DOHH2 (cell line): ENCODE measurements at regions not wholly inside any gene's neighbourhood (a gene's known extent, or its start where the extent isn't known, plus 50 kb on each side); places are given as distances from the start of the nearest gene placed in this dataset.

ENCODE experiments used
- H3F3A ChIP-seq: fragments of 200-600 bp; sonication (generic), shearing (Covaris generic); 2 replicates; pipeline ENCODE4 v1.6.0; 2016; ENCODE audit warnings: antibody characterized with exemption, mild to moderate bottlenecking; ENCODE audit not compliant: control insufficient read depth, insufficient read depth
- H3K27ac ChIP-seq: fragments of 200-600 bp; sonication (generic); 2 replicates; pipeline ENCODE4 v1.5.1; 2014; ENCODE audit warnings: low read depth, mild to moderate bottlenecking, low read length, moderate library complexity
- H3K27me3 ChIP-seq: fragments of 200-600 bp; sonication (generic); 2 replicates; pipeline ENCODE4 v1.6.1; 2014; ENCODE audit warnings: mild to moderate bottlenecking, low read length, mixed read lengths; ENCODE audit not compliant: control insufficient read depth
- H3K36me3 ChIP-seq: fragments of 200-600 bp; sonication (generic); 2 replicates; pipeline ENCODE4 v1.6.1; 2014; ENCODE audit warnings: mild to moderate bottlenecking, low read length, moderate library complexity, mixed read lengths; ENCODE audit not compliant: control insufficient read depth
- H3K4me1 ChIP-seq: fragments of 200-600 bp; sonication (generic); 2 replicates; pipeline ENCODE4 v1.6.1; 2014; ENCODE audit warnings: mild to moderate bottlenecking, low read length, mixed read lengths; ENCODE audit not compliant: control insufficient read depth
- H3K4me2 ChIP-seq: fragments of 200-600 bp; sonication (generic); 2 replicates; pipeline ENCODE4 v1.6.0; 2014; ENCODE audit warnings: mild to moderate bottlenecking, low read length, moderate library complexity
- H3K4me3 ChIP-seq: fragments of 200-600 bp; sonication (generic); 2 replicates; pipeline ENCODE4 v1.5.1; 2014; ENCODE audit warnings: mild to moderate bottlenecking, low read length, mixed read lengths
- H3K79me2 ChIP-seq: fragments of 200-600 bp; sonication (generic); 2 replicates; pipeline ENCODE4 v1.6.1; 2014; ENCODE audit warnings: mild to moderate bottlenecking, low read length, mixed read lengths; ENCODE audit not compliant: control insufficient read depth
- H3K9me2 ChIP-seq: fragments of 200-600 bp; sonication (generic); replicated peaks from 2 replicates; pipeline ENCODE4 v1.6.1; 2014; ENCODE audit warnings: mild to moderate bottlenecking, low read length, mixed read lengths; ENCODE audit not compliant: control insufficient read depth
- H3K9me3 ChIP-seq: fragments of 200-600 bp; sonication (generic); 2 replicates; pipeline ENCODE4 v1.6.1; 2014; ENCODE audit warnings: antibody characterized with exemption, low read length, mixed read lengths; ENCODE audit not compliant: control insufficient read depth, insufficient read depth
- H4K20me1 ChIP-seq: fragments of 200-600 bp; sonication (generic); 2 replicates; pipeline ENCODE4 v1.6.0; 2014; ENCODE audit warnings: low read depth, mild to moderate bottlenecking, antibody characterized with exemption, low read length, moderate library complexity; ENCODE audit not compliant: control insufficient read depth, insufficient read depth
- EZH2phosphoT487 ChIP-seq: fragments of 200-600 bp; sonication (generic); IDR thresholded peaks from 2 replicates; pipeline ENCODE4 v1.6.1; 2017; ENCODE audit warnings: borderline replicate concordance, mild to moderate bottlenecking, antibody characterized with exemption, low read length, moderate library complexity, mixed read lengths
- TF ChIP-seq, protein P1 (sequence below): fragments of 200-600 bp; sonication (generic); IDR thresholded peaks from one replicate; pipeline ENCODE4 v1.5.1; 2014; ENCODE audit warnings: antibody characterized with exemption, mild to moderate bottlenecking, low read depth, low read length; ENCODE audit not compliant: poor library complexity, severe bottlenecking

DNA sequence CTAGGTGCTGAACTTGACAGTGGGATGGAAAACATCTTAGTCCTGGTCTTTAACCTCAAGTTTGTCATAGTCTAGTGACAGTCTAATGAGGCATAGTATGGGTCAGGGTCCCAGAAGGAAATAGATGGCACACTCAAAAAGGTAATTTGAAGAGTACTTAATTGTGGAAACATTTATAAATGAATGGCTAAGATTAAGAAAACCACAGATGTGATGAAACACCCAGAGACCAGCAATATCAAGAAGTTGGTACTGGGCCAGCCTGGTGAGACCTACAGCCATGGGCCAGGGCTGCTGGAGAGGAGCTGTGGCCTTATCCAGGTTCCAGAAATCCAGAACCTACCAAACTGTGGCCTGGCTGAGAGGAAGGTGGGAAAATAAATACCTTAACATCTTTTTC is 93.5 kb upstream of the ATG10 start:
- no peaks in the 10 kb centered on the region for H3F3A ChIP-seq
- TF ChIP-seq EZH2phosphoT487: no peak
- TF ChIP-seq, protein P1, sequence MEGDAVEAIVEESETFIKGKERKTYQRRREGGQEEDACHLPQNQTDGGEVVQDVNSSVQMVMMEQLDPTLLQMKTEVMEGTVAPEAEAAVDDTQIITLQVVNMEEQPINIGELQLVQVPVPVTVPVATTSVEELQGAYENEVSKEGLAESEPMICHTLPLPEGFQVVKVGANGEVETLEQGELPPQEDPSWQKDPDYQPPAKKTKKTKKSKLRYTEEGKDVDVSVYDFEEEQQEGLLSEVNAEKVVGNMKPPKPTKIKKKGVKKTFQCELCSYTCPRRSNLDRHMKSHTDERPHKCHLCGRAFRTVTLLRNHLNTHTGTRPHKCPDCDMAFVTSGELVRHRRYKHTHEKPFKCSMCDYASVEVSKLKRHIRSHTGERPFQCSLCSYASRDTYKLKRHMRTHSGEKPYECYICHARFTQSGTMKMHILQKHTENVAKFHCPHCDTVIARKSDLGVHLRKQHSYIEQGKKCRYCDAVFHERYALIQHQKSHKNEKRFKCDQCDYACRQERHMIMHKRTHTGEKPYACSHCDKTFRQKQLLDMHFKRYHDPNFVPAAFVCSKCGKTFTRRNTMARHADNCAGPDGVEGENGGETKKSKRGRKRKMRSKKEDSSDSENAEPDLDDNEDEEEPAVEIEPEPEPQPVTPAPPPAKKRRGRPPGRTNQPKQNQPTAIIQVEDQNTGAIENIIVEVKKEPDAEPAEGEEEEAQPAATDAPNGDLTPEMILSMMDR: no peak
- no peaks in the 10 kb centered on the region for H4K20me1 ChIP-seq
- H3K4me3 ChIP-seq: no peak overlapping the region
- peaks cover 8% of the 10 kb centered on the region for H3K27me3 ChIP-seq
- no peaks in the 10 kb centered on the region for H3K79me2 ChIP-seq
- H3K4me2 ChIP-seq: no peak overlapping the region
- H3K9me3 ChIP-seq: no peaks in the 10 kb centered on the region
- H3K36me3 ChIP-seq: no peaks in the 10 kb centered on the region
- H3K9me2 ChIP-seq: no peaks in the 10 kb centered on the region
- no peak overlapping the region for H3K27ac ChIP-seq
- no peaks in the 10 kb centered on the region for H3K4me1 ChIP-seq

DNA sequence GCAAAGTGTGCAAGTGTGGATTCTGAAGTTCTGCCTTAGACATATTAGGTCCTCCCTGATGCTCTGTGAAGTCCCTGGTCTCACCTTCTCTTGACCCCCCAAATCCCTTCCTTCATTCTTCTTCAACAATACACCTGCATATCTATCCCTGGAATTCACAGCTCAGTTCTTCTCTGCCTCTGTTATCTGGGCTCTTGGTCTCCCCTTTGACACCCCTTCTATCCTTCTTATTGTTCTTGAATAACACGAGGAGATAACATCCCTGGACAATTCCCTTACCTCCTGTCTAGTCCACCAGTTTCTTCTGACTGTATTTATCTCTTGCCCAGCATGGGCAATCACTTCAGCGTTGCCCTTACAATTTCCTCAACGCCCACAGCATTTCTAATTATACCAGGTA is 104.8 kb upstream of the ATG10 start:
- TF ChIP-seq, protein P1: no peak
- TF ChIP-seq EZH2phosphoT487: no peak

DNA sequence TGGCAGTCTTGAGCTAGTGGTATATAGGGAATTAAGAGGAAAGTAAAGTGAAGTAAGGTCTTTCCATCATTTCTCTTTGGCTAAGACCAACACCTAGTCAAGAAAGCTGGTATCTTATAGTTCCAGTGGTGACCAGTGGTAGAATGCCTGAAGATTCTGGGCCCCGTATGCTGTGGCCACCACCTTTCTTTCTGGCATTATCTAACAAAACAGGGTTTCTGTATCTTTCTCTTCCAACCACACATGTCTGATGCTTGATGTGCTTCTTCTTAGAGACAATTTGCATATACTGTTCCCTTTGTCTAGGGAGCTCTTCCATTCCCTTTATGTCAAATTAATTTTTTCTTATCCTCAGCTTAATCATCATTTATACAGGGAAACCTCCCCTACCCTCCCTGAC is 109.9 kb upstream of the SSBP2 start:
- Histone ChIP-seq H3K9me2 (no peaks in the 10 kb centered on the region), H3K27ac (no peak overlapping the region), H3K27me3 (no peaks in the 10 kb centered on the region), H3K9me3 (no peaks in the 10 kb centered on the region), H3K4me2 (no peak overlapping the region), H3K4me3 (no peak overlapping the region), H3K36me3 (no peaks in the 10 kb centered on the region), H3F3A (no peaks in the 10 kb centered on the region), H3K4me1 (peaks cover 10% of the 10 kb centered on the region), H4K20me1 (no peaks in the 10 kb centered on the region), H3K79me2 (no peaks in the 10 kb centered on the region)
- TF ChIP-seq, protein P1: no peak
- no peak for TF ChIP-seq EZH2phosphoT487

More for the DNA sequence above, 104.8 kb upstream of the ATG10 start:
- Histone ChIP-seq H3K27me3 (no peaks in the 10 kb centered on the region), H3K9me3 (no peaks in the 10 kb centered on the region), H3K27ac (no peak overlapping the region), H3K4me2 (no peak overlapping the region), H3K36me3 (no peaks in the 10 kb centered on the region), H3K4me1 (no peaks in the 10 kb centered on the region), H3K79me2 (no peaks in the 10 kb centered on the region), H3K4me3 (no peak overlapping the region), H3F3A (no peaks in the 10 kb centered on the region), H3K9me2 (no peaks in the 10 kb centered on the region), H4K20me1 (no peaks in the 10 kb centered on the region)

DNA sequence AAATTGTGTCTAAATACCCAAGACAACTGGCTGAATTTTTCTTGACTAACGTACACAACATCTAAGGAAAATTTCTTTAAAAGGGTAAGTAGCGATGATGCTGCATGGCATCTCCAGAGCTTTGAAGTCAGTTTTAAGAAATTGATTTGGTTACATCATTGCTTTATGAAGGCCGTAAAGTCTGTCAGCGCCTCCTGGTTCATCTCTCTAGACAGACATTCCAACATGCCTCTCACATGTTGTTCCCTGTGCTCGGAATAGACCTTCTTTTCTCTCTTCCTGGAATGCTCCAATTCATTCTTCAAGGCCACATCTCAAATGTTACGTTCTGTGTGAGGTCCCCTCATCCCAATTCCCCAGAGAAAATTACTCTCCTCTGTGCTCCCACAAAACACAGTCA is 108.7 kb upstream of the SSBP2 start:
- H3K27ac ChIP-seq: no peak overlapping the region
- no peaks in the 10 kb centered on the region for H3K9me3 ChIP-seq
- no peak overlapping the region for H3K4me3 ChIP-seq
- no peaks in the 10 kb centered on the region for H3K79me2 ChIP-seq
- no peaks in the 10 kb centered on the region for H3K27me3 ChIP-seq
- TF ChIP-seq, protein P1: no peak
- TF ChIP-seq EZH2phosphoT487: no peak
- no peaks in the 10 kb centered on the region for H4K20me1 ChIP-seq
- no peaks in the 10 kb centered on the region for H3K9me2 ChIP-seq
- no peaks in the 10 kb centered on the region for H3K36me3 ChIP-seq
- H3F3A ChIP-seq: 0 out of 2 replicates have a peak, but pooled peaks cover 3% of the 10 kb centered on the region
- H3K4me1 ChIP-seq: peaks cover 21% of the 10 kb centered on the region
- H3K4me2 ChIP-seq: no peak overlapping the region
